SK-N-SH treated with all-trans-retinoic acid at 6 μM for 48 hours (cell line): ENCODE measurements at regions not wholly inside any gene's neighbourhood (a gene's known extent, or its start where the extent isn't known, plus 50 kb on each side); places are given as distances from the start of the nearest gene placed in this dataset.

ENCODE experiments used
- ATAC-seq: fragments of 200-7000 bp; cut with Tn5 transposase; 3 replicates; pipeline ENCODE4 v1.9.1; 2020; ENCODE audit warnings: mild to moderate bottlenecking, moderate library complexity
- ARNTL ChIP-seq: fragments of 450-650 bp; formaldehyde crosslinking; IDR thresholded peaks from 2 replicates; pipeline ENCODE4 v1.5.0; 2020; ENCODE audit warnings: low read depth, mild to moderate bottlenecking, moderate library complexity, borderline replicate concordance
- CREB5 ChIP-seq: fragments of 250-450 bp; sonication (Bioruptor Pico); IDR thresholded peaks from 2 replicates; pipeline ENCODE4 v1.5.1; 2020; ENCODE audit warnings: low read depth, mild to moderate bottlenecking, moderate library complexity
- CSDC2 ChIP-seq: fragments of 250-450 bp; sonication (Bioruptor Pico); IDR thresholded peaks from 2 replicates; pipeline ENCODE4 v1.5.0; 2020; ENCODE audit warnings: mild to moderate bottlenecking, moderate library complexity
- CSRNP3 ChIP-seq: fragments of 250-450 bp; sonication (Bioruptor Pico); IDR thresholded peaks from 2 replicates; pipeline ENCODE4 v1.5.1; 2021; ENCODE audit warnings: mild to moderate bottlenecking, moderate library complexity
- ESRRG ChIP-seq: fragments of 250-450 bp; sonication (Bioruptor Pico); IDR thresholded peaks from 2 replicates; pipeline ENCODE4 v1.6.1; 2021; ENCODE audit warnings: mild to moderate bottlenecking
- GLIS3 ChIP-seq: fragments of 250-450 bp; sonication (Bioruptor Pico); IDR thresholded peaks from 2 replicates; pipeline ENCODE4 v1.5.0; 2020; ENCODE audit warnings: mild to moderate bottlenecking, moderate library complexity
- OSR1 ChIP-seq: fragments of 250-450 bp; sonication (Bioruptor Pico); IDR thresholded peaks from 2 replicates; pipeline ENCODE4 v1.8.0; 2022; ENCODE audit warnings: moderate library complexity, mild to moderate bottlenecking, inconsistent platforms
- PATZ1 ChIP-seq: fragments of 250-450 bp; sonication (Bioruptor Pico); IDR thresholded peaks from 2 replicates; pipeline ENCODE4 v1.8.0; 2020; ENCODE audit warnings: mild to moderate bottlenecking, moderate library complexity, borderline replicate concordance
- POU6F1 ChIP-seq: fragments of 250-450 bp; sonication (Bioruptor Pico); IDR thresholded peaks from 2 replicates; pipeline ENCODE4 v1.8.0; 2021; ENCODE audit warnings: low read depth, mild to moderate bottlenecking, moderate library complexity, borderline replicate concordance
- PPARA ChIP-seq: fragments of 250-450 bp; sonication (Bioruptor Pico); IDR thresholded peaks from 2 replicates; pipeline ENCODE4 v1.5.0; 2020; ENCODE audit warnings: mild to moderate bottlenecking, borderline replicate concordance
- RARB ChIP-seq: fragments of 250-450 bp; sonication (Bioruptor Pico); IDR thresholded peaks from 2 replicates; pipeline ENCODE4 v1.8.0; 2021; ENCODE audit warnings: mild to moderate bottlenecking, moderate library complexity
- SNAI2 ChIP-seq: fragments of 250-450 bp; sonication (Bioruptor Pico); IDR thresholded peaks from 2 replicates; pipeline ENCODE4 v1.5.0; 2020; ENCODE audit warnings: mild to moderate bottlenecking, moderate library complexity
- TSHZ2 ChIP-seq: fragments of 250-450 bp; sonication (Bioruptor Pico); IDR thresholded peaks from 2 replicates; pipeline ENCODE4 v1.5.0; 2020; ENCODE audit warnings: mild to moderate bottlenecking, moderate library complexity
- ZFP30 ChIP-seq: fragments of 450-650 bp; formaldehyde crosslinking; IDR thresholded peaks from 2 replicates; pipeline ENCODE4 v1.5.0; 2022; ENCODE audit warnings: mild to moderate bottlenecking, moderate library complexity
- ZNF565 ChIP-seq: fragments of 450-650 bp; formaldehyde crosslinking; conservative IDR thresholded peaks from 2 replicates; pipeline ENCODE4 v1.5.0; 2020; ENCODE audit warnings: low read depth, mild to moderate bottlenecking, moderate library complexity
- ZNF70 ChIP-seq: fragments of 450-650 bp; formaldehyde crosslinking; IDR thresholded peaks from 2 replicates; pipeline ENCODE4 v1.5.0; 2020; ENCODE audit warnings: mild to moderate bottlenecking, moderate library complexity
- ZNF8 ChIP-seq: fragments of 450-650 bp; formaldehyde crosslinking; IDR thresholded peaks from 2 replicates; pipeline ENCODE4 v1.5.0; 2020; ENCODE audit warnings: mild to moderate bottlenecking, moderate library complexity

- ATAC-seq, result no peak
- TF ChIP-seq ZNF565 (CRISPR knock-in tag) (no peak), ARNTL (CRISPR knock-in tag) (no peak), POU6F1 (CRISPR knock-in tag) (no peak), ESRRG (CRISPR knock-in tag) (no peak), GLIS3 (CRISPR knock-in tag) (no peak), CREB5 (CRISPR knock-in tag) (no peak)
Observed at GRCh38 chr2:120635146-120635545, 100.5 kb upstream of the GLI2 start.

- ATAC-seq, result no peak
Observed at GRCh38 chr2:120637847-120638246, 97.8 kb upstream of the GLI2 start.

GRCh38 chr2:120638450-120638849 lies 97.2 kb upstream of the GLI2 start:
- no peak for ATAC-seq
- TF ChIP-seq ZNF70 (CRISPR knock-in tag) (no peak), POU6F1 (CRISPR knock-in tag) (no peak), SNAI2 (CRISPR knock-in tag) (no peak), ZNF8 (no peak), ZFP30 (no peak), RARB (CRISPR knock-in tag) (no peak), TSHZ2 (CRISPR knock-in tag) (no peak), ZNF565 (CRISPR knock-in tag) (no peak), OSR1 (CRISPR knock-in tag) (no peak)

More at GRCh38 chr2:120637847-120638246, 97.8 kb upstream of the GLI2 start:
- TF ChIP-seq ZNF565 (CRISPR knock-in tag), result no peak
- no peak for TF ChIP-seq TSHZ2 (CRISPR knock-in tag)
- no peak for TF ChIP-seq GLIS3 (CRISPR knock-in tag)
- no peak for TF ChIP-seq PPARA (CRISPR knock-in tag)
- TF ChIP-seq OSR1 (CRISPR knock-in tag), result no peak
- TF ChIP-seq PATZ1 (CRISPR knock-in tag), result no peak
- TF ChIP-seq CSRNP3 (CRISPR knock-in tag), result no peak
- no peak for TF ChIP-seq CSDC2 (CRISPR knock-in tag)
- TF ChIP-seq ESRRG (CRISPR knock-in tag), result no peak
